TTC549 (cell line): ENCODE measurements at regions not wholly inside any gene's neighbourhood (a gene's known extent, or its start where the extent isn't known, plus 50 kb on each side); places are given as distances from the start of the nearest gene placed in this dataset.

Experiments used
- FAIRE-seq: peaks from 2 replicates; lab custom pipeline; 2012; peaks lifted over from hg19 to GRCh38; lab: Jason Lieb, UNC

DNA sequence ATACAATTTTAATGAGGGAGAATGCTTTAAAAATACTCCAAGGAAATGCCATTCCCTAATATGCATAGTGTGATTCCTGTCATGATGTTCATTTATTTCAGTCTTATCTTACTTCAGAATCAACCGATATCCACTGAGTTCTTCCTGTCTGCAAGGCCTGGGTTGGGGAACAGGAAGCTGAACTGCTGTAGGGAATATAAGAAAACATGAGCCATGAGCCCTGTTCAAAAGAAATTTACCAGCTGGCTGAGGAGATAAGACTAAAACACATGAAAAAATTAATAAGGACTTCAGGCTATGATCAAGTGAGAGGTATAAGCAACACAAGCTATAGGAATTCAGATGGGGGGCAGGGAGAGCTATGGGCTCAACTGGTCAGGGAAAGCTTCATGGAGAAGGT, 184.7 kb downstream of the PLPP4 start:
- FAIRE-seq = no peak

DNA sequence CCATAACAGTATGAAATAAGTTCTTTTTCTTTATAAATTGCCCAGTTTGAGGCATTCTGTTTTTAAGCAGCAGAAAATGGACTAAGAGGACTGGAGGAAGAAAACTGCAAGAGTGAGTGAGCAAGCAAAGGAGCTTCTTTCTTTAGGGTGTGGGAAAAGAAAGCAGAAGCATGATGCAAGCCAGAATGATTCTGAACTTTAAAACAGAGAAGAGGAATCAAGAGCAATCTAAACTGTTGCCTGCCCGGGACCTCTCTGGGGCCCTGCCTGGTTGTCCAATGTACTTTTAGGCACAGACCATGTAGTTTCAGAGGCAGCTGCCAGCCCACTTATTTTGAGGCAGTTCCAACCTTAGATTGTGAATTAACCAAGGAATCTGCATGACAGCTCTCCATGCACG, 186.3 kb downstream of the PLPP4 start:
- FAIRE-seq = no peak

DNA sequence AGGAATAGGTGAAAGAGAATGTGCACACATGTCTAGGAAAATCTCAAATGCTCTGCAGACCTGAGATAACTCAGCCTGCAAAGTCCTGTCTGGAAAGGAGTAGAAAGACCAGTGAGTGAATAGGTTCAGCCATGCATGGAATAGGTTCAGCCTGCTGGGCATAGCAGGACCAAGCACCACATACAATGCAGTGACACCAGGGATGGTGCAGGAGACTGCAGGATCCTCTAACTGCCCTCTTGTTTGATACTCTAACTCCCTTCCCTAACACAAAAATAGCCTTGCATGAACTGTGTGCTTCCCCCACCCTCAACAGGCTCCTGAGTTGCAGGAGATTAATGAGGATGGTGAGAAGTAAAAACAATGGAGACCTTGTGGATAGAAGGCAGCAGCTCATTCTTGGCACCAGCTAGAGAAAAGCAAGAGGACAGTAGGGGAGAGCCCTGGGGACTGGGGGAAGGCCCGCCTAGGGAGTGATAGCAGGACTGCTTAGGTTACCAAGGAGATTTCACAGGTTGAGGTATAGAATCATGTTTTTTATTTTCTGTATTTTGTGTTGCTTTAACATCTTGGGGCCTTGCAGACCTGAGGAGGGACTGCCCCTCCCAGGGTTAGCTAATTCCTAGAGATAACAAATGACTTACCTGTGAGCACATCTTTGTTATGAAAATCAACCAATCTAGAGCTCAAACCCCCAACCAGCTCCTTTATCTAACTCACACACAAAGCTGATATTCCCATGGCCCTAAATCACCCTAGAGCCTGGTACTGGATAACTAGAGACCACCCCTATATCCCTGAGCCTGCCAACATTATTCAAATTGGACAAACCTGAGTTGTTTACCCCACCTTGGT, 187.8 kb downstream of the PLPP4 start:
- FAIRE-seq = no peak

DNA sequence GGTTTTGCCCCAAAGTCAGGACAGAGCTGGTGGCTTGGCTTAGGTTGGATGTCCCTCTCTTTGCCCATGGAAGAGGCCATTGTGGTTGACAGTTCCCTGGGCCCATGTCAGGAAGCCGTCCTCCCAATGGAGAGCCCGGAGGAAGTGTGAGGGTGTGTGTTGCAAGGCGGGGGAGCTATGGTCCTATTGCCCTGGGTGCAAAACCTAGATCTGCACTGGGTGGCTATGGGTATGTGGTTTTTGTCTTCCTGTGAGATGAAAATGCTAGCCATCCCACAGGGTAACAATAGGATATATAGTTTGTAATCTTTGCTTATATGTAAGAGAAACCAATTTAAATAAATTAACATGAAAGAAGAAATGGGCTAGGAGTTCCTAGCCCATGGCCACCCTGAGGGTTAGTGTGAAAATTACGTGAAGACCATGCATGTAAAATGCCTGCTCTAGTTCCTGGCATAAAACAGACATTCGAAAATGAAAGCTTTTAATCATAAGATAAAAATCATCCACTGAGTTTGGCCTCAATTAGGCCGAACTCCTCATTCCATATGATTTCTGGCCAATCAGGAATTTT, 189.2 kb downstream of the PLPP4 start:
- FAIRE-seq = no peak

DNA sequence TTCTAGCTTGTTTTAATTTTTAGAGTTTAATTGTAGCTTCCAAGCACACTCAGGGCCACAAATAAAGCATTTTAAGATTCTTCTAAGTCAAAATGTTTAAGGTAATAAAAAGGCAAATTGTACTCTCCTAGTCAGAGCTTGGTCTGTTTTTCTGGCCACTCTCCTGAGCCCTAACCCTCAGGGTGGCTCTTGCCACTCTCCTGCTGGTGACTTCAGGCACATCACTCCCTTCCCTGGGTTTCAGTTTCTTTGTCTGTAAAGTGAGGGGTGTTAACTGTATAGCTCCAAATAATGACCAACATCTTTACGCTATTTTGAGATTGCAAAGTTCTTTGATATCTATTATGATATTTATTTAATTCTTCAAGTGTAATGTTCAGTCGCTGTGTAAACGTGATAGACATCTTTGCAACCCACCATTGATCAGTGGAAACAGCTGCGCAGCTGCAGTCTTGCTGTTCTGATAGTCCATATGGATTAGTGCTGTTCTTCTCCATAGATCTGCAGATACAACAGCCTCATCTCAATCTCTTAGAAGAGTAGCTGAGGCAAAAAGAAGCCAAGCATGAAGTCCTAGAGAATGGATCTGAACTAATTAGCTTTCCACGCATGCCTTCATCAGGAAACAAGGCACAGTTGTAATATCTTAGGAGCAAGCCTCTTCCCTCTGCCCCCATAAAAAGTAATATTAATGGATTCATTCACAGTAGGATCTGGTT, 189.9 kb downstream of the PLPP4 start:
- FAIRE-seq = no peak

DNA sequence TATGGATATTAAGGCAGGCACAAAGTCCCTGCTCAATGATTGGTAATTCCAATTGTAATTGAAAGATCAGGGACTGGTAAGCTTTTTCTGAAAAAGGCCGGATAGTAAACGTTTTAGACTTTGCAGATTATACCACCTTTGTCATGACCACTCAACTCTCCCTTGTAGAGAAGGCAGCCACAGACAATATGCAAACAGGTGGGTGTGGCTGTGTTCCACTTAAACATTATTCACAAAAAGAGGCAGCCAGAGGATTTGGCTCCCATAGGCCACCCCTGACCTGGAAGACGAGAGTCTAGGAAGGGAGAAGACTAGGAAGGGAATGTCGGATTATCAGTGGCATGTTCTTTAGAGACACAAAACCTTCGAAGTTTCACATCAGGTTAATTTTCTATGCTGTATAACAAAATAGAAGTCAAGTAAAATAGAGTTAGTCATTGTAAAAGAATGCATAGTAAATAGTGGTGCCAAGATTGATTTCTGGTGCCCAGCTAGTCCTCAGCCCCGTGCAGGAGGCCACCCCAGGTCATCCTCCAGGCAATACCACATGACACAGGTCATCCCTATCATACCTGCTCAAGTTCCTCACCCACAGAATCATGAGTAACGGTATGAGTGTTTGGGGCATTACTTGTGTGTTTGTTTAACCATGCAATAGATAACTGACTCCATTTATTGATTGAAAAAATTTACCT, 193.8 kb downstream of the PLPP4 start:
- no peak for FAIRE-seq

DNA sequence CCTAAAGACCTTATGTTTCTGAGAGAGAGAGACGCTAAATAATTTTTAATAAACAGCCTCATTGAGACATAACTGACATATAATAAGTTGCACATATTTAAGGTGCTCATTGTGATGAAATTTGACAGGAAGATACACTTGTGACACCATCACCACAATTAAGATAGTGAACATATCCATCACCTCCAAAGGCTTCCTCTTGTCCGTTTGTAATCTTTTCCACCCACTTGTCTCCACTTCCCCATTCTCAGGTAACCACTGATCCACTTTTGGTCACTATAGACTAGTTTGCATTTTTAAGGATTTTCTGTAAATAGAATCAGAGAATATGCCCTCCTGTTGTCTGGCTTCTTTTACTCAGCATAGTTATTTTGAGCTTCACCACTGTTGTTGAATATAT, 195.1 kb upstream of the WDR11 start:
- no peak for FAIRE-seq

DNA sequence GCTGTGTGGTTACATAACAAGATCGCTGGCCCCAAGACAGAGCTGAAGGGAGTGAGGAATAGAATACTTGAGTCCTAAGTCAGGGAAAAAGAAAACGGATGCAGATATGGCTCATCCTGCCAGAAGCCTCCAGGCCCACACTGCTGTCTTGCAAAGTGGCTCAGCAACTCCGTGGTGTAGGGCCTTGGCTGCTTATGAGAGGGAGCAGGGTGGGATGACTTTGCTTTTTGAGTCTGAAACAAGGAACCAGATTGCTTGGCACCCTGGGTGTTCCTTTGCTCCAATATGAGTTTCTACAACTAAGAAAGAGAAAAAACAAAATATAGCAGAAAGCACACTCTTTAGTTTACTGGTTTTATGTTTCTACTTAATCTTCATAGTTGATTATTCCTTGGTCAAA, 193.8 kb upstream of the WDR11 start:
- FAIRE-seq = no peak

DNA sequence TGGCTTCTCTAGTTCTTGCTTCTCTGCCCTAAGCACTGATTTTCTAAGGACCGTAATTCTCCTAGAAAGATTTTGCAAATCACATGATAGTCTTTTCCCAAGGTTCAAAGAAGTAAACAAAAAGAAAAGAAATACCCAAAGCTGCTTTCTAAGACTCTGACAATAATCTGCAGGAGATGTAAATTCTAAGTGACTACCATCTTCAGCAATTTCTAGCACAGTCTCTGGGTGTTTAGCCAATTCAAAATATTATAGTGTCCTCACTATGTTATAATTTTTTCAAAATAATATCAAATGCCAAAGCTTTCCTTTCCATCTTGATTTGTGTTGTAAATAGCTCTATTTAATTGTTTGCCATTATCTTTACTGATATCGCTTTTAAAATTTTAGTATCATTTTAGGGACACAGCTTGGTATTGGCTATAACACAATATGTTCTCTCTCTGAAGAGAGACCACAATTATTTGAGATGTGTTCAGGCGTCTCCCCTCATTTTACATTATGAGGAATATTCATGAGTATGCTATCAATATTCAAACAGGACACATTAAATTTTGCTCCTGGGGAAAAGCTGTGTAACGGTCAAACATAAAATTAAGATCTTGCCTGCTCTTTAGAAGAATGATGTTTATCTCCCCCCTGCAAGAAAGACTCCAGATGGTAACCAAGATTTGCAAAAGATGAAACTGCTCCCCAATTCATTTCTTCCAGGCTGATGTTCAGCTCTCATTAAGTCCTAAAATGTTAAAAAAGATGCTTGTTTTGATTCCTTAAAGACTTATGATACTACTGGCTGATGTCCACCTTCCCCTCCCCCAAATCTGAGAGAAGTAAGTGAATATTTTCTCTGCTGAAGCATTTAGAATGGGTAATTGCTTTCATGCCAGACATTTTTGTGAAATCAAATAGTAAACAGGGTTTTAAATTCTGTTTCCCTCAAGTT, 191.9 kb upstream of the WDR11 start:
- no peak for FAIRE-seq

DNA sequence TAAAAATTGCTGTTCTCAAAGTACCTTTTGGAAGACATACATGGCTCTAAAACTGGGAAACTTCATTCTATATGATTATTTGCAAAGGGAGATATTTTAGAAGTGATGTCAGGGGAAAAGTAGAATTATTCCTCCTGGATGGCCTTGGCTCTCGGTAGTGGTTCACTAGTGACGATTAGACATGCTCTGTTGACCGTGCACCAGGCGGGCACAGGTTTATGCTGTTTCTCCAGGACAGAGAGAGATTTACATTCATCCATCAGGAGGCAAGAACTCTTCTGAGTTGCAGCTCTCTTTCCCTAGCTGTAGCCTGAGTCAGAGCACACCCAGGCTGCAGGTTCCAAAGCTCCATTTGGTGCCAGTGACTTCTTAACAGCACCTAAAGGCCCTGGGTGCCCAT, 184.9 kb upstream of the WDR11 start:
- no peak for FAIRE-seq

DNA sequence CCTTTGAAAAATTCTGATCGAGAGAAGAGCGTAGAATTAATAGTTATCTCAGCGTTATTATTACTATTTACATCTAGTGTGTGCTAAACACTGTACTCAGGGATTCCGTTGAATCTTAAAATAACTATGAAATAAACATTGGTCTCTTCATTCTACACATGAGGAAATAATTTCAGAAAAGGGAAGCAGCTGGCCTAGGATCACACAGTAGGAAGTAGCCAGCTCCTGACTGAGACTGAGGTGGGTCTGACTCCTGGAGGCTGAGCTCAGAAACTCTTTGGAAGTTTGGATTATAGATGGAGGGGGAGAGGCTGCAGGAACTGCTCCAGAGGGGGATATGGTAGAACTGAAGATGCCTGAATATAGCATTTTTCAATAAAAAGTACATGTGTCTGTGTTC, 183.9 kb upstream of the WDR11 start:
- FAIRE-seq = no peak

DNA sequence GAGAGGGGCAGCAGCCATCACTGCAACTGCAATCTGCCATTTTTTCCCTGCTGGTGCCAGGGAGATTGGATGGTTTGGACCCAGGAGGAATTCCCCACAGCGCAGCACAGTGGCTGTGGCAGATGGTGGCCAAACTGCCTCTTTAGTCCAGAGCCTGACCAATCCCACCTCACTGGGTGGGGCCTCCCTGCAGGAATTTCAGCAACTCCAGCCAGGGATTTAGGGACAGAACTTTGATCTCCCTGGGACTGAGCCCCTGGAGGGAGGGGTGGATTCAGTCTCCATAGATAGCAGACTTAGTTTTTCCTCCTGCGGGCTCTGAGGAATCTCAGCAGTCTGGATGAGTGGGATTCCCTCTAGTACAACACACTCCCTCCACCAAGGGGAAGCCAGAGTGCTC, 179.7 kb upstream of the WDR11 start:
- no peak for FAIRE-seq

DNA sequence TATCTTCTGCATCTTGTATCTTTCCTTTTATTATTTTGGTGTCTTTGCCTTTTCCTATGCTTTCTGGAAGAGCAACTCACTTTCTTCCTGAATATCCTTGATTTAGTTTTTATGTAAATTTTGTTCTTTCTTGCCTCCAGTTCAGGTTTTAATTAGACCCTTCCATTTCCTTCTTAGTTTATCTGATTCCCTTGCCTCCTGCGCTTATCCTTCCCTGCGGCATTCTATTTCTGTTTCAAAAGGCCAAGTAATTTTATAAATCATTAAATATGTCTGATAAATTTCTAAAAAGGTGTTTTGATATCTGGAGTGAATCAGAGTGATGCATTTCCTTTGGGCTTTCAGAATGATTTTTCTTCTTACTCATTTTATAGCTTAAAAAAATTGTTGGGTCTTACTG, 167.7 kb upstream of the WDR11 start:
- FAIRE-seq = no peak

DNA sequence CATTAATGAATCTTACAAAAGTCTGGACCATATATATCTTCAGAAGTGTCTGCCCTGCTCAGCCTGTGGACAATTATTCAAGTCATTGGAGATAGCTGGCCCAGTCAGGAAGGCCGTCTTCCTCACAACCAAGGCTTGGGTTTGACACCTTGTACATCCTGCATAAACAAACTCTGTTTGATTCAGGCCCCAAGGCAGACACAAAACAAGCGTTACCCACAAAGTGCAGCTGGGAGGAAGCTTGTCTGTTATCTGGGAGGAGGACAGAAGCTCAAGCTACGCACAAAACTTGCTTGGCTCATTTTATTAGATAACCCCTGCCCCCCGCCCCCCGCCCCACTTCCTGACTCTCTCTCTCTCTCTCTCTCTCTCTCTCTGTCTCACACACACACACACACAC, 166.9 kb upstream of the WDR11 start:
- FAIRE-seq = no peak

DNA sequence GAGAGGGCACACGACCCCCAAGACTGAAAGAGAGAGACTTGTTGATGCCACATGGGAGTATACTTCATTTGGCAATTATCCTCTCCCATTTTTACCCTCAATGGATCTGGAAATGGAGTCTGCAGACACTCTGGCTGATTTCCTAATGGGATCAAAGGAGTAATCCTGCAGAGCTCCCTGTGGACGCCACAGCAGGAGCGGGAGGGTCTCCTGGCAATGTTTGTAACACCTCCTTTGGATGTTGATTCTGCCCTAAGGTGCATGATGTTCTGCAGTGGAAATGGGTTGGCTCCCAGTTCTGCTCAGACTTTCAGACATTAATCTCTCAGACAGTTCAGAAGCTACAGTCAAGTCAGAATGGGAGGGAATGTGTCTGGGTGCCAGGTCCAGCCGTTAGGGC, 166.0 kb upstream of the WDR11 start:
- FAIRE-seq = no peak

DNA sequence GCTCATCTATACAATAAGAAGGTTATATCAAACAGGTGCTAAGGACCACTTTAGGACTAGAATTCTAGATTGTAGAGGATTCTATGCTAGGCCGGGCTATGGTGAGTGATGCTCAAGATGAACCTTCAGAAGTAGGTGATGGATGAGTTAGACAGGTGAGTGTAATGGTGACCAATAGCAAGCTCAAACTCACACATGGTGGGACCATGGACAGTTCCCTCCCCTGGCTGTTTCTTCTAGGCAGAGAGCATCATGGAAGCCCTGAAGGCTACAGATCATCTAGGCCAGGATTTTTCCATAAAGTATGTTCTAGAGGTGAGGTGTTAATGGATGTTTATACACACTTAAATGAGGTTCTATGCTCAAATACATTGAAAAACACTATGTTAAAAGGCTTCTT, 162.2 kb upstream of the WDR11 start:
- no peak for FAIRE-seq

DNA sequence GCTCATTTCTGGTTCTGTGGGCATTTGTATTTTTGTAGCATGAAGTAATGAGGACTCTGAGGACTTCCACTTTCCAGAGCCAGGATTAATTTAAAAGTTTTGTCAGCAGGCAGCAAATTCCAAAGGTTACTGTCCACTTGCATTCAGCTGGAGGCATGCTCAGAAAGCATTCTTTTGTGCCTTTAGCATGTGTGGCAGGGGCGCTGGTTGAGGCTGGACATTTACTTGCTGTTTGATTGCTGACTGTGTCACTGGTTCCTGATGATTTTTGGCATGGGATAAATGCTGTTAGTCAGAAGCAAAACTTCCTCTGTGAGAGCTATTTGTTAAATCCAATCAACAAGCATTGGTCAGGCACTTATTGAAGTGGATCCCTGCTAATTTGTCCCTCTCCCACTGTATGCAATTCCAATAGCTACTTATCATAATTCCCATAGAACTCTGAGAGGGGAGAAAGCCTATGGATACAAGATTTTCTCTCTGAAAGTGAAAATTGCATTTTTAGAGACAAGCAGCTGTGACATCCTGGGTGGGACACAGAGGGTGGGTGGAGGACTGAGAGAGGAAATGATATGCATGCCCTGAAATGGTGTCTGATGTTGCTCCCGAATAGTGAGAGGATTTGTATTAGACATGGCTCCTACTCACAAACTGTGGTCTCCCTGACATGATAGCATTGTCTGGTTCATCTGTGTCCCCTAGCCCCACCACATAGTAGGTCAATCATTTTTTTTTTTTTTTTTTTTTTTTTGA, 161.2 kb upstream of the WDR11 start:
- no peak for FAIRE-seq

DNA sequence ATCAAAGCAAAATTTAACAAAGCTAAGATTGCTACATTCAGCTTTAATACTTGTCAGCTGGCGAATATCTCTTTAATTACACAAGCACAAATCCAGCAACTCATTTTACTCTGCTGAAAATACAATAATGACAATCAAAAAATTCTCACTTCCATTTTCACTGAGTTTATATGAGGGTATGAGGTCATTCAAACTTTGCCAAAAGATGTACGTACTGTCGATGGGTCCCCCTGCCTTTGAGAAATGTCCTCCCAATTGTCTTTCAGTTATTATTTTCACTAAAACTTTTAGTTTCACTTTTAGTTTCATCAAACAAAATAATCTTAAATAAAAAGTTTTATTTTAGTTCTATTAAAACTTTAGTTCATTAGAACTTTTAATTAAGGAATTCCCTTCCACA, 159.5 kb upstream of the WDR11 start:
- no peak for FAIRE-seq

DNA sequence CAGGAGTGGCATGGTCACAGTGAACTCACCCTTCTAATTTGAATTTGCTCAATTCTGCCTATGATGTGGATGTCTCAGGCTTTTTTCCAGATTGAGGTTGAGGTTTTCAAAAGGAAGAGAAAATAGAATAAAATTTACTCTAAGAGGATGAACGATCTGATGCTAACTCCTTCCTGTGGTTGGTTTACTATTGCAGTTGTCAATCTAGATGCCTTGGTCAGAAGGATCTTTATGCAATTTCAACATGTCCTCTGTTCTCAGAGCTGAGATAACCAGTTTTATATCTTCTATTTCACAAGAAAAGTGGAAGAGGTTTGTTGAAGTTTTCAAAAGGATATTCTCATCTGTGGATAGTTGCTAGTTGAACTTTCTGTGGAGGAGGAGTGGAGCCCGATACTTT, 150.7 kb upstream of the WDR11 start:
- FAIRE-seq = no peak

DNA sequence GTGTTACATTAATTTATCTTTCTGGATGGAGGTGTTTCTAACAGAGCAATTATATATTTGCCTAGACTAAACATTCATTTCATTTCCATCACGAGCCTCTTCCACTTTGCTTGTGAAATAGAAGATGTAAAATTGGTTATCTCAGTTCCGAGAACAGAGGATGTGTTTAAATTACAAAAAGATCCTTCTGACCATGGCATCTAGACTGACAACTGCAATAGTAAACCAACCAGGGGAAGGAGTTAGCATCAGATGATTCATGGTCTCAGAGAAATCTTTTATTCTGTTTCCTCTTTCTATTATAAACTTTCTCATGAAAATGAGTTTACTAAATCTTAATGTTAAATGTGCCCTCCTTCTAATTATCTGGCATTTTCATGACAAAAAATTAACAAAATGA, 149.8 kb upstream of the WDR11 start:
- FAIRE-seq = no peak

DNA sequence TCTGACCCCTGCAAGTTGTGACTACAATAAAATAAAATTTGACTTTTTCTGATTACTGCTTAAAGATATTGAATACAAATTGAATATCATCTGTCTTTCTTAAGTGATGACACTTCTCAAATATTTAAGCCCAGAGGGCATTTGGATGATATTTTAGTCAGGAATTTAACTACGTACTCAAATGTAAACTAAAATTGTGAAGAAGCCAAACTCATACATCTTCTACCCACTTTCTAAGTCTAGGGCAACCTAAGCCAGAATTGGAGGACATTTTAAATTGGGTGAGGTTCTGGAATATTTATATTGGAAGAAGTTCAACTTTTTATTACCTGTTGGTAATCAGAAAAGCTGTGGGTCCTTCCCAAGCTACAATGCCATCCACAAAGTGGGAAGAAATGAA, 149.1 kb upstream of the WDR11 start:
- FAIRE-seq = no peak
